HEK293 (cell line): ENCODE measurements at regions not wholly inside any gene's neighbourhood (a gene's known extent, or its start where the extent isn't known, plus 50 kb on each side); places are given as distances from the start of the nearest gene placed in this dataset.

ENCODE experiments used
- CTCF ChIA-PET: fragments of 350-600 bp; formaldehyde crosslinking; extraction: SDS; loops from one replicate; lab custom pipeline; 2021; ENCODE audit warnings: antibody characterized with exemption; lab: Yijun Ruan, JAX
- POLR2A ChIA-PET: fragments of 300-600 bp; formaldehyde crosslinking; extraction: SDS; loops from one replicate; lab custom pipeline; 2020; ENCODE audit warnings: antibody characterized with exemption, inconsistent platforms; lab: Yijun Ruan, JAX
- H3K27ac ChIP-seq: fragments of 200-500 bp; sonication (Bioruptor generic); 2 replicates; pipeline ENCODE4 v1.5.1; 2014; ENCODE audit warnings: low read depth, low read length, control low read depth, inconsistent platforms; ENCODE audit errors: extremely low read depth
- H3K36me3 ChIP-seq, 2 experiments: fragments of 200-500 bp in 1 of 2; sonication (Bioruptor generic) in 1 of 2; 1 replicate in 1 of 2; 2 replicates in 1 of 2; pipeline ENCODE4 v1.5.1; 2014 to 2017; ENCODE audit warnings: inconsistent platforms in 2 of 2, low read length in 2 of 2; ENCODE audit not compliant: control insufficient read depth in 2 of 2, insufficient read depth in 1 of 2
- H3K4me1 ChIP-seq: fragments of 200-500 bp; sonication (Bioruptor generic); 2 replicates; pipeline ENCODE4 v1.5.1; 2014; ENCODE audit warnings: mild to moderate bottlenecking, low read length, inconsistent platforms; ENCODE audit not compliant: control insufficient read depth, insufficient read depth
- H3K4me3 ChIP-seq: 2 replicates; pipeline ENCODE4 v1.5.1; 2011; ENCODE audit warnings: low read depth, mild to moderate bottlenecking, control low read depth, low read length, moderate library complexity
- H3K9me3 ChIP-seq: fragments of 200-500 bp; sonication (Bioruptor generic); 2 replicates; pipeline ENCODE4 v1.5.1; 2014; ENCODE audit warnings: low read depth, low read length, inconsistent platforms; ENCODE audit not compliant: control insufficient read depth, insufficient read depth
- GLIS2 ChIP-seq: fragments of 450-650 bp; formaldehyde crosslinking; IDR thresholded peaks from 2 replicates; pipeline ENCODE4 v1.5.1; 2016; ENCODE audit warnings: missing biosample characterization, missing genetic modification characterization
- SCRT2 ChIP-seq: fragments of 450-650 bp; formaldehyde crosslinking; IDR thresholded peaks from 2 replicates; pipeline ENCODE4 v1.5.1; 2016; ENCODE audit warnings: missing biosample characterization, missing genetic modification characterization
- SP7 ChIP-seq: fragments of 450-650 bp; formaldehyde crosslinking; IDR thresholded peaks from 2 replicates; pipeline ENCODE4 v1.5.1; 2016; ENCODE audit warnings: missing biosample characterization, missing genetic modification characterization
- TRIM28 ChIP-seq: IDR thresholded peaks from 2 replicates; pipeline ENCODE4 v1.6.1; 2011; ENCODE audit warnings: low read length, control low read depth, borderline replicate concordance
- ZBTB8A ChIP-seq: fragments of 450-650 bp; formaldehyde crosslinking; IDR thresholded peaks from 2 replicates; pipeline ENCODE4 v1.5.1; 2016; ENCODE audit warnings: missing biosample characterization, missing genetic modification characterization
- ZFP41 ChIP-seq: fragments of 450-650 bp; formaldehyde crosslinking; IDR thresholded peaks from 2 replicates; pipeline ENCODE4 v1.5.1; 2016; ENCODE audit warnings: missing biosample characterization, missing genetic modification characterization, borderline replicate concordance
- ZNF174 ChIP-seq: fragments of 450-650 bp; formaldehyde crosslinking; IDR thresholded peaks from 2 replicates; pipeline ENCODE4 v1.5.0; 2017; ENCODE audit warnings: missing biosample characterization, mild to moderate bottlenecking, missing genetic modification characterization
- ZNF23 ChIP-seq: fragments of 450-650 bp; formaldehyde crosslinking; IDR thresholded peaks from 2 replicates; pipeline ENCODE4 v1.5.1; 2016; ENCODE audit warnings: missing biosample characterization, missing genetic modification characterization, borderline replicate concordance
- ZNF341 ChIP-seq: fragments of 450-650 bp; formaldehyde crosslinking; IDR thresholded peaks from 2 replicates; pipeline ENCODE4; 2016; ENCODE audit warnings: low read depth, missing biosample characterization, missing genetic modification characterization
- ZNF362 ChIP-seq: fragments of 450-650 bp; formaldehyde crosslinking; IDR thresholded peaks from 2 replicates; pipeline ENCODE4 v1.5.1; 2016; ENCODE audit warnings: missing biosample characterization, missing genetic modification characterization
- ZNF398 ChIP-seq: fragments of 450-650 bp; formaldehyde crosslinking; IDR thresholded peaks from 2 replicates; pipeline ENCODE4 v1.5.1; 2017; ENCODE audit warnings: missing biosample characterization, missing genetic modification characterization
- ZNF530 ChIP-seq: fragments of 450-650 bp; formaldehyde crosslinking; IDR thresholded peaks from 2 replicates; pipeline ENCODE4 v1.5.1; 2016; ENCODE audit warnings: low read depth, missing biosample characterization, missing genetic modification characterization
- ZNF548 ChIP-seq: fragments of 450-650 bp; formaldehyde crosslinking; IDR thresholded peaks from 2 replicates; pipeline ENCODE4 v1.5.1; 2016; ENCODE audit warnings: missing biosample characterization, missing genetic modification characterization
- ZNF677 ChIP-seq: fragments of 450-650 bp; IDR thresholded peaks from 2 replicates; pipeline ENCODE4 v1.5.0; 2018; ENCODE audit warnings: missing biosample characterization, mild to moderate bottlenecking, missing genetic modification characterization, moderate library complexity
- ZNF701 ChIP-seq: fragments of 450-650 bp; formaldehyde crosslinking; IDR thresholded peaks from 2 replicates; pipeline ENCODE4 v1.5.1; 2016; ENCODE audit warnings: missing biosample characterization, missing genetic modification characterization
- TF ChIP-seq, protein P1 (sequence below): fragments of 450-650 bp; formaldehyde crosslinking; conservative IDR thresholded peaks from 2 replicates; pipeline ENCODE4 v1.5.1; 2016; ENCODE audit warnings: low read depth, missing biosample characterization, missing genetic modification characterization
- TF ChIP-seq, protein P2 (sequence below): fragments of 450-650 bp; IDR thresholded peaks from 2 replicates; pipeline ENCODE4 v1.5.1; 2018; ENCODE audit warnings: missing biosample characterization, mild to moderate bottlenecking, missing genetic modification characterization
- TF ChIP-seq, protein P3 (sequence below): fragments of 450-650 bp; formaldehyde crosslinking; IDR thresholded peaks from 2 replicates; pipeline ENCODE4 v1.5.1; 2016; ENCODE audit warnings: missing biosample characterization, missing genetic modification characterization, low read depth
- TF ChIP-seq, protein P4 (sequence below): fragments of 450-650 bp; formaldehyde crosslinking; IDR thresholded peaks from 2 replicates; pipeline ENCODE4 v1.5.0; 2017; ENCODE audit warnings: missing biosample characterization, missing genetic modification characterization, borderline replicate concordance
- TF ChIP-seq, protein P5 (sequence below): fragments of 450-650 bp; formaldehyde crosslinking; IDR thresholded peaks from 2 replicates; pipeline ENCODE4 v1.5.1; 2016; ENCODE audit warnings: missing biosample characterization, missing genetic modification characterization

DNA sequence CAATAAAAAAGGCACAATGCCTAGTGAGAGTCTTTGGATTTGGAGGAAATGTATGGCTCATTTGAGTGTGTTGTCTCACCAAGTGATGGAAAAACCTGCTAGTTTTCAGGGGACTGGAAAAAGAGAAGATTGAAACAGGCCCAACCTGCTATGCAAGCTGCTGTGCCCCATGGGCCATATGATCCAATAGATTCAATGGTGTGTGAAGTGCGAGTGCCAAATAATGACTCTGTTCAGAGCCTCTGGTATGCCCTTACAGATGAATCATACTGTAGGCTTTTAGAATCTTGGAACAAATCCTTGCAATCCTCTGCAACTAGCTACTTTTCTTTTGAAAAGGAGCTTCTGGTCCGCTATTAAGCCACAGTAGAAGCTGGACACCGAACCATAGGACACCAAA is 529.8 kb upstream of the CNTNAP5 start (continued):
- TF ChIP-seq, protein P1, sequence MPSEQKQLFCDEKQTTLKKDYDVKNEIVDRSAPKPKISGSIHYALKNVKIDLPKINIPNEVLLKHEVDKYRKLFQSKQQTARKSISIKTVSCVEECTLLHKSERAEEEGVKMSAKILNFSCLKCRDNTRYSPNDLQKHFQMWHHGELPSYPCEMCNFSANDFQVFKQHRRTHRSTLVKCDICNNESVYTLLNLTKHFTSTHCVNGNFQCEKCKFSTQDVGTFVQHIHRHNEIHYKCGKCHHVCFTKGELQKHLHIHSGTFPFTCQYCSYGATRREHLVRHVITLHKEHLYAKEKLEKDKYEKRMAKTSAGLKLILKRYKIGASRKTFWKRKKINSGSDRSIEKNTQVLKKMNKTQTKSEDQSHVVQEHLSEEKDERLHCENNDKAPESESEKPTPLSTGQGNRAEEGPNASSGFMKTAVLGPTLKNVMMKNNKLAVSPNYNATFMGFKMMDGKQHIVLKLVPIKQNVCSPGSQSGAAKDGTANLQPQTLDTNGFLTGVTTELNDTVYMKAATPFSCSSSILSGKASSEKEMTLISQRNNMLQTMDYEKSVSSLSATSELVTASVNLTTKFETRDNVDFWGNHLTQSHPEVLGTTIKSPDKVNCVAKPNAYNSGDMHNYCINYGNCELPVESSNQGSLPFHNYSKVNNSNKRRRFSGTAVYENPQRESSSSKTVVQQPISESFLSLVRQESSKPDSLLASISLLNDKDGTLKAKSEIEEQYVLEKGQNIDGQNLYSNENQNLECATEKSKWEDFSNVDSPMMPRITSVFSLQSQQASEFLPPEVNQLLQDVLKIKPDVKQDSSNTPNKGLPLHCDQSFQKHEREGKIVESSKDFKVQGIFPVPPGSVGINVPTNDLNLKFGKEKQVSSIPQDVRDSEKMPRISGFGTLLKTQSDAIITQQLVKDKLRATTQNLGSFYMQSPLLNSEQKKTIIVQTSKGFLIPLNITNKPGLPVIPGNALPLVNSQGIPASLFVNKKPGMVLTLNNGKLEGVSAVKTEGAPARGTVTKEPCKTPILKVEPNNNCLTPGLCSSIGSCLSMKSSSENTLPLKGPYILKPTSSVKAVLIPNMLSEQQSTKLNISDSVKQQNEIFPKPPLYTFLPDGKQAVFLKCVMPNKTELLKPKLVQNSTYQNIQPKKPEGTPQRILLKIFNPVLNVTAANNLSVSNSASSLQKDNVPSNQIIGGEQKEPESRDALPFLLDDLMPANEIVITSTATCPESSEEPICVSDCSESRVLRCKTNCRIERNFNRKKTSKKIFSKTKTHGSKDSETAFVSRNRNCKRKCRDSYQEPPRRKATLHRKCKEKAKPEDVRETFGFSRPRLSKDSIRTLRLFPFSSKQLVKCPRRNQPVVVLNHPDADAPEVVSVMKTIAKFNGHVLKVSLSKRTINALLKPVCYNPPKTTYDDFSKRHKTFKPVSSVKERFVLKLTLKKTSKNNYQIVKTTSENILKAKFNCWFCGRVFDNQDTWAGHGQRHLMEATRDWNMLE (tag by site-specific recombination): no peak

DNA sequence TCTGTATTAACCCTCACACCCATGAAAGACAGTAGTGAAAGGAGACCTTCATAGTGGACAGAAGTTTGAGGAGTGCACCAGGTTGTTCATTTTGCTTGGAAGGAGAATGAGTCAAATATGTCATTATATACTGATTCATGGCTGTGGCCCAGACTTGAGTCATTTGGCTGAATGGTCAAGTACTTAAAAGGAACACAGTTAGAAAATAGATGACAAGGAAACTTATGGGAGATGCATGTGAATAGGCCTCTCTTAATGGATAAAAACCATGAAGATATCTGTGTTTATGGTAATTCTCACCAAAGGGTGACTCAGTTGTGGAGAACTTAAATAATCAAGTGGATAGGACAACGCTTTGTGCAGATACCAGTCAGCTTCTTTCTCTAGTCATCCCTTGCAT is 524.7 kb upstream of the CNTNAP5 start:
- Histone ChIP-seq H3K27ac (no peak overlapping the region), H3K4me3 (no peak overlapping the region), H3K9me3 (no peaks in the 10 kb centered on the region), H3K36me3 (no peaks in the 10 kb centered on the region), H3K4me1 (no peaks in the 10 kb centered on the region)
- TF ChIP-seq TRIM28 (no peak), ZNF398 (tag by site-specific recombination) (no peak), ZNF677 (tag by site-specific recombination) (no peak), ZNF341 (tag by site-specific recombination) (no peak), SP7 (no peak), ZNF362 (tag by site-specific recombination) (no peak), SCRT2 (tag by site-specific recombination) (no peak), ZNF530 (tag by site-specific recombination) (no peak), ZNF23 (tag by site-specific recombination) (no peak), GLIS2 (tag by site-specific recombination) (no peak), ZNF701 (no peak), ZBTB8A (tag by site-specific recombination) (no peak), ZNF174 (no peak), ZNF548 (tag by site-specific recombination) (no peak), ZFP41 (no peak)
- TF ChIP-seq, protein P2, sequence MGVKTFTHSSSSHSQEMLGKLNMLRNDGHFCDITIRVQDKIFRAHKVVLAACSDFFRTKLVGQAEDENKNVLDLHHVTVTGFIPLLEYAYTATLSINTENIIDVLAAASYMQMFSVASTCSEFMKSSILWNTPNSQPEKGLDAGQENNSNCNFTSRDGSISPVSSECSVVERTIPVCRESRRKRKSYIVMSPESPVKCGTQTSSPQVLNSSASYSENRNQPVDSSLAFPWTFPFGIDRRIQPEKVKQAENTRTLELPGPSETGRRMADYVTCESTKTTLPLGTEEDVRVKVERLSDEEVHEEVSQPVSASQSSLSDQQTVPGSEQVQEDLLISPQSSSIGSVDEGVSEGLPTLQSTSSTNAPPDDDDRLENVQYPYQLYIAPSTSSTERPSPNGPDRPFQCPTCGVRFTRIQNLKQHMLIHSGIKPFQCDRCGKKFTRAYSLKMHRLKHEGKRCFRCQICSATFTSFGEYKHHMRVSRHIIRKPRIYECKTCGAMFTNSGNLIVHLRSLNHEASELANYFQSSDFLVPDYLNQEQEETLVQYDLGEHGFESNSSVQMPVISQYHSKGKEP (tag by site-specific recombination): no peak
- TF ChIP-seq, protein P3, sequence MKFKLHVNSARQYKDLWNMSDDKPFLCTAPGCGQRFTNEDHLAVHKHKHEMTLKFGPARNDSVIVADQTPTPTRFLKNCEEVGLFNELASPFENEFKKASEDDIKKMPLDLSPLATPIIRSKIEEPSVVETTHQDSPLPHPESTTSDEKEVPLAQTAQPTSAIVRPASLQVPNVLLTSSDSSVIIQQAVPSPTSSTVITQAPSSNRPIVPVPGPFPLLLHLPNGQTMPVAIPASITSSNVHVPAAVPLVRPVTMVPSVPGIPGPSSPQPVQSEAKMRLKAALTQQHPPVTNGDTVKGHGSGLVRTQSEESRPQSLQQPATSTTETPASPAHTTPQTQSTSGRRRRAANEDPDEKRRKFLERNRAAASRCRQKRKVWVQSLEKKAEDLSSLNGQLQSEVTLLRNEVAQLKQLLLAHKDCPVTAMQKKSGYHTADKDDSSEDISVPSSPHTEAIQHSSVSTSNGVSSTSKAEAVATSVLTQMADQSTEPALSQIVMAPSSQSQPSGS (tag by site-specific recombination): no peak
- TF ChIP-seq, protein P4, sequence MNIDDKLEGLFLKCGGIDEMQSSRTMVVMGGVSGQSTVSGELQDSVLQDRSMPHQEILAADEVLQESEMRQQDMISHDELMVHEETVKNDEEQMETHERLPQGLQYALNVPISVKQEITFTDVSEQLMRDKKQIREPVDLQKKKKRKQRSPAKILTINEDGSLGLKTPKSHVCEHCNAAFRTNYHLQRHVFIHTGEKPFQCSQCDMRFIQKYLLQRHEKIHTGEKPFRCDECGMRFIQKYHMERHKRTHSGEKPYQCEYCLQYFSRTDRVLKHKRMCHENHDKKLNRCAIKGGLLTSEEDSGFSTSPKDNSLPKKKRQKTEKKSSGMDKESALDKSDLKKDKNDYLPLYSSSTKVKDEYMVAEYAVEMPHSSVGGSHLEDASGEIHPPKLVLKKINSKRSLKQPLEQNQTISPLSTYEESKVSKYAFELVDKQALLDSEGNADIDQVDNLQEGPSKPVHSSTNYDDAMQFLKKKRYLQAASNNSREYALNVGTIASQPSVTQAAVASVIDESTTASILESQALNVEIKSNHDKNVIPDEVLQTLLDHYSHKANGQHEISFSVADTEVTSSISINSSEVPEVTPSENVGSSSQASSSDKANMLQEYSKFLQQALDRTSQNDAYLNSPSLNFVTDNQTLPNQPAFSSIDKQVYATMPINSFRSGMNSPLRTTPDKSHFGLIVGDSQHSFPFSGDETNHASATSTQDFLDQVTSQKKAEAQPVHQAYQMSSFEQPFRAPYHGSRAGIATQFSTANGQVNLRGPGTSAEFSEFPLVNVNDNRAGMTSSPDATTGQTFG: no peak
- TF ChIP-seq, protein P5, sequence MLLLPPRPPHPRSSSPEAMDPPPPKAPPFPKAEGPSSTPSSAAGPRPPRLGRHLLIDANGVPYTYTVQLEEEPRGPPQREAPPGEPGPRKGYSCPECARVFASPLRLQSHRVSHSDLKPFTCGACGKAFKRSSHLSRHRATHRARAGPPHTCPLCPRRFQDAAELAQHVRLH: no peak
- ChIA-PET POLR2A (no interaction called here), CTCF (no interaction called here)
